Transverse colon (tissue), 4 donors: ENCODE measurements at regions not wholly inside any gene's neighbourhood (a gene's known extent, or its start where the extent isn't known, plus 50 kb on each side); places are given as distances from the start of the nearest gene placed in this dataset.

ENCODE experiments used
- POLR2AphosphoS5 ChIP-seq, 3 donors: sonication (generic); formaldehyde crosslinking; IDR thresholded peaks; one replicate each; pipeline ENCODE4 v1.6.1; 2016; ENCODE audit warnings: antibody characterized with exemption in 3 of 3
- TF ChIP-seq, protein P1 (sequence below), 5 experiments: fragments of 200-600 bp in 3 of 5; fragments of 450-650 bp in 2 of 5; sonication (generic) in 3 of 5; IDR thresholded peaks; 1 replicate in 2 of 5; 2 replicates in 3 of 5; pipeline ENCODE4 v1.5.1; 2016 to 2017; ENCODE audit warnings: antibody characterized with exemption in 5 of 5, inconsistent platforms in 3 of 5, mild to moderate bottlenecking in 2 of 5, moderate library complexity in 1 of 5

DNA sequence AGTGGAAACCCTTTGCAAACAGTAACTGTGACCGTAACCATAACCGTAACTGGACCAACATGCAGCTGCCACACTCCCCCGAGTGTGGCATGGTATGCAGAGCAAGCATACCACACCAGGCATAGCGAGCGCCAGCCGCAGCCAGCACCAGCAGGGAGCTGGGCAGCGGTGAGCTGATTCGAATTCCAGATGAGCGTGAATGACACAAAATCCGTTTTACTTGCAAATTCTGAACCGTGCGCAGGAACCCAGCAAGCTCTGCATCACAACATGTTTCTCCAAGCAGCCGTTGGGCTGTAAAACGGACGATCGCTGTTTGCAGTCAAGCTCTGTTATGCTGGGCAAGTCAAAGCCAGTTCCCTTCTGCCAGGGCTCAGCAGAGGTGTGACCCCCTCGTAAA is 111.1 kb downstream of the OAT start:
- no peak for TF ChIP-seq POLR2AphosphoS5 (IDR thresholded peaks at IDR 0.05)
- TF ChIP-seq, protein P1, sequence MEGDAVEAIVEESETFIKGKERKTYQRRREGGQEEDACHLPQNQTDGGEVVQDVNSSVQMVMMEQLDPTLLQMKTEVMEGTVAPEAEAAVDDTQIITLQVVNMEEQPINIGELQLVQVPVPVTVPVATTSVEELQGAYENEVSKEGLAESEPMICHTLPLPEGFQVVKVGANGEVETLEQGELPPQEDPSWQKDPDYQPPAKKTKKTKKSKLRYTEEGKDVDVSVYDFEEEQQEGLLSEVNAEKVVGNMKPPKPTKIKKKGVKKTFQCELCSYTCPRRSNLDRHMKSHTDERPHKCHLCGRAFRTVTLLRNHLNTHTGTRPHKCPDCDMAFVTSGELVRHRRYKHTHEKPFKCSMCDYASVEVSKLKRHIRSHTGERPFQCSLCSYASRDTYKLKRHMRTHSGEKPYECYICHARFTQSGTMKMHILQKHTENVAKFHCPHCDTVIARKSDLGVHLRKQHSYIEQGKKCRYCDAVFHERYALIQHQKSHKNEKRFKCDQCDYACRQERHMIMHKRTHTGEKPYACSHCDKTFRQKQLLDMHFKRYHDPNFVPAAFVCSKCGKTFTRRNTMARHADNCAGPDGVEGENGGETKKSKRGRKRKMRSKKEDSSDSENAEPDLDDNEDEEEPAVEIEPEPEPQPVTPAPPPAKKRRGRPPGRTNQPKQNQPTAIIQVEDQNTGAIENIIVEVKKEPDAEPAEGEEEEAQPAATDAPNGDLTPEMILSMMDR (IDR thresholded peaks at IDR 0.05) = no peak
